Thoracic aorta (tissue), 2 donors: ENCODE measurements at regions not wholly inside any gene's neighbourhood (a gene's known extent, or its start where the extent isn't known, plus 50 kb on each side); places are given as distances from the start of the nearest gene placed in this dataset.
"Not testable (repeated sequence)": the region's sequence is repeated elsewhere in the genome, so short reads cannot be mapped to it uniquely, and the experiment has no call there.

Source experiments
- ATAC-seq: fragments of 150-250 bp; one replicate; pipeline ENCODE4 v1.8.0; 2017; ENCODE audit warnings: low read depth; ENCODE audit not compliant: insufficient number of reproducible peaks, low FRiP score
- DNase-seq: peaks from one replicate; pipeline ENCODE4 v3.0.0-alpha.2; 2020; ENCODE audit warnings: low spot score
- H3K27ac ChIP-seq, 2 donors: fragments of 200-600 bp; sonication (generic); 1 replicate in 1 of 2; 2 replicates in 1 of 2; pipeline ENCODE4 v1.5.1; 2016; ENCODE audit warnings: mild to moderate bottlenecking in 2 of 2, moderate library complexity in 2 of 2
- H3K27me3 ChIP-seq: fragments of 200-600 bp; sonication (generic); replicated peaks from 2 replicates; pipeline ENCODE4 v1.6.0; 2016; ENCODE audit warnings: mild to moderate bottlenecking; ENCODE audit not compliant: insufficient read depth
- H3K36me3 ChIP-seq: fragments of 200-600 bp; sonication (generic); one replicate; pipeline ENCODE4 v1.5.1; 2016
- H3K4me1 ChIP-seq, 2 donors: fragments of 200-600 bp; sonication (generic); 1 replicate in 1 of 2; 2 replicates in 1 of 2; pipeline versions ENCODE4 v1.5.1 to v1.6.0; 2016; ENCODE audit warnings: low read depth in 2 of 2, mild to moderate bottlenecking in 1 of 2; ENCODE audit not compliant: control insufficient read depth in 1 of 2
- H3K4me3 ChIP-seq: fragments of 200-600 bp; sonication (generic); 2 replicates; pipeline ENCODE4 v1.5.1; 2016; ENCODE audit warnings: mild to moderate bottlenecking
- H3K9me3 ChIP-seq: fragments of 200-600 bp; sonication (generic); 2 replicates; pipeline ENCODE4 v1.5.1; 2016
- CTCF ChIP-seq: fragments of 200-600 bp; sonication (generic); IDR thresholded peaks from one replicate; pipeline ENCODE4 v1.5.1; 2019; ENCODE audit warnings: antibody characterized with exemption

- Histone ChIP-seq H3K4me3 (no peak overlapping the region), H3K36me3 (no peaks in the 10 kb centered on the region), H3K27me3 (no peaks in the 10 kb centered on the region), H3K27ac (no peak overlapping the region), H3K9me3 (no peaks in the 10 kb centered on the region), H3K4me1 (no peaks in the 10 kb centered on the region)
- DNase-seq (no peak), ATAC-seq (no peak)
- TF ChIP-seq CTCF: no peak
These were observed 495.1 kb upstream of the DAB2 start for GRCh38 chr5:39919876-39920275.

GRCh38 chr5:39912906-39913305 lies 488.1 kb upstream of the DAB2 start:
- ATAC-seq: no peak
- no peaks in the 10 kb centered on the region for H3K9me3 ChIP-seq

GRCh38 chr5:39907267-39907951 lies 482.6 kb upstream of the DAB2 start:
- H3K4me1 ChIP-seq, H3K27ac ChIP-seq, H3K4me3 ChIP-seq, H3K9me3 ChIP-seq, H3K27me3 ChIP-seq, DNase-seq, H3K36me3 ChIP-seq, ATAC-seq: not testable (repeated sequence)

More at GRCh38 chr5:39912906-39913305, 488.1 kb upstream of the DAB2 start:
- no peak for DNase-seq
- Histone ChIP-seq H3K27me3 (no peaks in the 10 kb centered on the region), H3K27ac (no peak overlapping the region), H3K4me1 (no peaks in the 10 kb centered on the region), H3K36me3 (no peaks in the 10 kb centered on the region), H3K4me3 (no peak overlapping the region)
- TF ChIP-seq CTCF: no peak

GRCh38 chr5:39906146-39906545 lies 481.4 kb upstream of the DAB2 start:
- Histone ChIP-seq H3K4me1 (no peaks in the 10 kb centered on the region), H3K4me3 (no peak overlapping the region), H3K27ac (no peak overlapping the region), H3K9me3 (no peaks in the 10 kb centered on the region), H3K27me3 (no peaks in the 10 kb centered on the region), H3K36me3 (no peaks in the 10 kb centered on the region)
- no peak for ATAC-seq
- no peak for TF ChIP-seq CTCF
- DNase-seq: no peak

GRCh38 chr5:39905356-39905755 lies 480.6 kb upstream of the DAB2 start:
- ATAC-seq (no peak), DNase-seq (no peak)
- no peaks in the 10 kb centered on the region for H3K27me3 ChIP-seq
- no peak for TF ChIP-seq CTCF
- H3K4me1 ChIP-seq: no peaks in the 10 kb centered on the region
- H3K4me3 ChIP-seq: no peak overlapping the region
- H3K36me3 ChIP-seq: no peaks in the 10 kb centered on the region
- H3K27ac ChIP-seq: no peak overlapping the region
- H3K9me3 ChIP-seq: no peaks in the 10 kb centered on the region

DNA sequence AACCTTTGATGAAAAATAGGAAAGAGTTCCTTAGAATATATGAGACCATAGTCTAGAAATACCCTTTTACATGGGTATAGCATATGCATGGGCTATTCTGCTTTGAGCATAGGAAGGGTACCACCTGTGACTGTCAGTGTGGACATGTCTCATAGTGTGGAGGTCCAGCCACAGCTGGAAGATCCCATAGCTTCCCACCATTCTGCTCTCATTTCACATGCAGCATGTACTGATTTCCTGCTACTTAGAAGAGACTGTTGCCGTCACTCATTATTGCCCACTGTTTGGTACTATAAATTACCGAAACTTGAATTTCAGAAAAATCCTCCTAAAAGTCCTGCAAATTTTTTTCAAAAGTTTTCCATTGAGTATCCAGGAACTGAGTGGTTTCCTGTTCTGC lies 477.8 kb upstream of the DAB2 start:
- Histone ChIP-seq H3K9me3 (no peaks in the 10 kb centered on the region), H3K4me1 (no peaks in the 10 kb centered on the region), H3K36me3 (no peaks in the 10 kb centered on the region), H3K4me3 (no peak overlapping the region), H3K27me3 (no peaks in the 10 kb centered on the region), H3K27ac (no peak overlapping the region)
- DNase-seq (no peak), ATAC-seq (no peak)
- TF ChIP-seq CTCF: no peak
